Neural progenitor cell (in vitro differentiated cells): ENCODE measurements at regions not wholly inside any gene's neighbourhood (a gene's known extent, or its start where the extent isn't known, plus 50 kb on each side); places are given as distances from the start of the nearest gene placed in this dataset.

Experiments used
- DNase-seq: peaks from one replicate; pipeline ENCODE4 v3.0.0-alpha.2; 2016; ENCODE audit warnings: low spot score
- H2AFZ ChIP-seq: fragments of 200-600 bp; sonication (generic); replicated peaks from 2 replicates; pipeline ENCODE4 v1.6.1; 2016; ENCODE audit warnings: antibody characterized with exemption
- H3F3A ChIP-seq: fragments of 200-600 bp; sonication (generic); 2 replicates; pipeline ENCODE4 v1.6.1; 2016; ENCODE audit warnings: antibody characterized with exemption, low read depth
- H3K27ac ChIP-seq: fragments of 200-600 bp; sonication (generic); 2 replicates; pipeline ENCODE4 v1.5.1; 2016; ENCODE audit warnings: mild to moderate bottlenecking
- H3K27me3 ChIP-seq: fragments of 200-600 bp; sonication (generic); 2 replicates; pipeline ENCODE4 v1.6.1; 2016; ENCODE audit warnings: mild to moderate bottlenecking, moderate library complexity
- H3K36me3 ChIP-seq: fragments of 200-600 bp; sonication (generic); 2 replicates; pipeline ENCODE4 v1.5.1; 2016
- H3K4me1 ChIP-seq: fragments of 200-600 bp; sonication (generic); 2 replicates; pipeline ENCODE4 v1.6.1; 2016; ENCODE audit warnings: mixed run types
- H3K4me2 ChIP-seq: fragments of 200-600 bp; sonication (generic); 2 replicates; pipeline ENCODE4 v1.6.1; 2016
- H3K4me3 ChIP-seq: fragments of 200-600 bp; sonication (generic); 2 replicates; pipeline ENCODE4 v1.5.1; 2016
- H3K79me2 ChIP-seq: fragments of 200-600 bp; sonication (generic); 2 replicates; pipeline ENCODE4 v1.6.1; 2016; ENCODE audit warnings: low read depth
- H3K9ac ChIP-seq: fragments of 200-600 bp; sonication (generic); 2 replicates; pipeline ENCODE4 v1.6.1; 2016
- H3K9me3 ChIP-seq: fragments of 200-600 bp; sonication (generic); 2 replicates; pipeline ENCODE4 v1.5.1; 2016; ENCODE audit warnings: low read depth
- H4K20me1 ChIP-seq: fragments of 200-600 bp; sonication (generic); 2 replicates; pipeline ENCODE4 v1.6.1; 2016; ENCODE audit warnings: low read depth
- H3K27ac Mint-ChIP-seq: 3 replicates; pipeline ENCODE4 v1.8.0; 2021; ENCODE audit warnings: mixed read lengths
- H3K27me3 Mint-ChIP-seq: 2 replicates; pipeline ENCODE4 v1.8.0; 2022; ENCODE audit warnings: low read depth, mild to moderate bottlenecking, inconsistent platforms, moderate library complexity, mixed read lengths; ENCODE audit not compliant: insufficient read depth
- H3K36me3 Mint-ChIP-seq: 3 replicates; pipeline ENCODE4 v1.8.0; 2021; ENCODE audit warnings: mixed read lengths
- H3K4me1 Mint-ChIP-seq: 3 replicates; pipeline ENCODE4 v1.8.0; 2021; ENCODE audit warnings: mixed read lengths
- H3K4me3 Mint-ChIP-seq: 3 replicates; pipeline ENCODE4 v1.8.0; 2021; ENCODE audit warnings: mild to moderate bottlenecking, moderate library complexity, mixed read lengths
- H3K9me3 Mint-ChIP-seq: 3 replicates; pipeline ENCODE4 v1.8.0; 2020; ENCODE audit warnings: mixed read lengths
- CTCF ChIP-seq: fragments of 200-600 bp; sonication (generic); IDR thresholded peaks from 2 replicates; pipeline ENCODE4 v1.5.1; 2017; ENCODE audit warnings: antibody characterized with exemption, mild to moderate bottlenecking
- EZH2 ChIP-seq: fragments of 200-600 bp; sonication (generic); IDR thresholded peaks from 2 replicates; pipeline ENCODE4 v1.6.1; 2017; ENCODE audit warnings: antibody characterized with exemption, mild to moderate bottlenecking, moderate library complexity
- EZH2phosphoT487 ChIP-seq: fragments of 200-600 bp; sonication (generic); IDR thresholded peaks from 2 replicates; pipeline ENCODE4 v1.6.1; 2017; ENCODE audit warnings: antibody characterized with exemption

GRCh38 chr3:177487635-177488186 lies 290.4 kb upstream of the TBL1XR1 start:
- no peak for TF ChIP-seq CTCF
- TF ChIP-seq EZH2 = no peak
- no peak for TF ChIP-seq EZH2phosphoT487
- Histone ChIP-seq H3K9me3 (peaks cover 4% of the 10 kb centered on the region), H3K36me3 (no peaks in the 10 kb centered on the region), H3K27ac (no peak overlapping the region), H2AFZ (no peak overlapping the region), H3K79me2 (no peaks in the 10 kb centered on the region), H3K4me1 (peaks cover 8% of the 10 kb centered on the region), H4K20me1 (no peaks in the 10 kb centered on the region), H3F3A (no peaks in the 10 kb centered on the region), H3K27me3 (no peaks in the 10 kb centered on the region), H3K9ac (no peak overlapping the region), H3K4me2 (no peak overlapping the region), H3K4me3 (no peak overlapping the region)
- DNase-seq = no peak
- H3K36me3 Mint-ChIP-seq = peaks cover 7% of the 10 kb centered on the region
- peaks cover 2% of the 10 kb centered on the region for H3K27me3 Mint-ChIP-seq
- H3K27ac Mint-ChIP-seq = no peak overlapping the region
- no peak overlapping the region for H3K4me3 Mint-ChIP-seq
- H3K9me3 Mint-ChIP-seq = peaks cover 24% of the 10 kb centered on the region
- H3K4me1 Mint-ChIP-seq = peaks cover 30% of the 10 kb centered on the region

- H3K36me3 Mint-ChIP-seq = peaks cover 6% of the 10 kb centered on the region
- Histone ChIP-seq H3K27me3 (no peaks in the 10 kb centered on the region), H4K20me1 (no peaks in the 10 kb centered on the region), H3K9ac (no peak overlapping the region), H2AFZ (no peak overlapping the region), H3K4me3 (no peak overlapping the region), H3K9me3 (peaks cover 4% of the 10 kb centered on the region), H3K4me1 (peaks cover 5% of the 10 kb centered on the region), H3K36me3 (no peaks in the 10 kb centered on the region), H3K27ac (no peak overlapping the region), H3K4me2 (no peak overlapping the region), H3F3A (no peaks in the 10 kb centered on the region), H3K79me2 (no peaks in the 10 kb centered on the region)
- H3K4me3 Mint-ChIP-seq = no peak overlapping the region
- H3K27ac Mint-ChIP-seq = no peak overlapping the region
- H3K4me1 Mint-ChIP-seq = peaks cover 20% of the 10 kb centered on the region
- DNase-seq = no peak
- TF ChIP-seq CTCF (no peak), EZH2 (no peak), EZH2phosphoT487 (no peak)
- H3K9me3 Mint-ChIP-seq = peaks cover 24% of the 10 kb centered on the region
- H3K27me3 Mint-ChIP-seq = peaks cover 8% of the 10 kb centered on the region
Measured at GRCh38 chr3:177488740-177489139, 291.5 kb upstream of the TBL1XR1 start.

DNA sequence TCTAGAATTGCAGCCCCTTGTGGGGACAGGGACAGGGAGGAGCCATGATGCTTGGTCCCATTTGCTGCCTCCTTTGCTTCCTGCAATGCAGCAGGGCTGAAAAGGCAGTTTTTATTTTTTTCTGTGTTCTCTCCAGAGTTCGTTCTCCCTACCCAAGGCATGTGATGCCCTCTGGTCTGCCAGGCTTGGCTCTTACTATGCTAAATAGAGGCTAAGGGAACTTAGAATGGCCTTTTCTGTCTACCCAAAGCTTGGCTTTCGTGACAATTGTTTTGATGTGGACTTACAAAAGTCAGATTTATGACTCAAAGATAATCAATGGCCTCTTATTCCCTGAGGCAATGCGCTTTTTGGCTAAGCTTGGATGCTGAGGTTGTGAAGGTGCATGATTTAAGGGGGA lies 293.3 kb upstream of the TBL1XR1 start:
- Histone ChIP-seq H3K27me3 (no peaks in the 10 kb centered on the region), H3F3A (no peaks in the 10 kb centered on the region), H3K4me1 (peaks cover 5% of the 10 kb centered on the region), H4K20me1 (no peaks in the 10 kb centered on the region), H3K4me3 (no peak overlapping the region), H3K27ac (no peak overlapping the region), H3K79me2 (no peaks in the 10 kb centered on the region), H3K9ac (no peak overlapping the region), H2AFZ (peak overlapping the region; percentile 47), H3K9me3 (no peaks in the 10 kb centered on the region), H3K36me3 (no peaks in the 10 kb centered on the region), H3K4me2 (no peak overlapping the region)
- TF ChIP-seq CTCF (no peak), EZH2 (no peak), EZH2phosphoT487 (no peak)
- Mint-ChIP-seq H3K4me1 (peaks cover 18% of the 10 kb centered on the region), H3K36me3 (no peaks in the 10 kb centered on the region), H3K9me3 (peaks cover 20% of the 10 kb centered on the region), H3K27ac (peak overlapping the region; percentile 84), H3K27me3 (peaks cover 10% of the 10 kb centered on the region), H3K4me3 (no peak overlapping the region)
- DNase-seq = no peak
